HG03025 (cell line): ENCODE measurements at regions not wholly inside any gene's neighbourhood (a gene's known extent, or its start where the extent isn't known, plus 50 kb on each side); places are given as distances from the start of the nearest gene placed in this dataset.

Source experiments
- ATAC-seq: cut with Tn5 transposase; IDR thresholded peaks from one replicate; pipeline ENCODE4 v1.9.1; 2021; ENCODE audit warnings: mild to moderate bottlenecking, moderate library complexity; ENCODE audit not compliant: unreplicated experiment, low FRiP score

DNA sequence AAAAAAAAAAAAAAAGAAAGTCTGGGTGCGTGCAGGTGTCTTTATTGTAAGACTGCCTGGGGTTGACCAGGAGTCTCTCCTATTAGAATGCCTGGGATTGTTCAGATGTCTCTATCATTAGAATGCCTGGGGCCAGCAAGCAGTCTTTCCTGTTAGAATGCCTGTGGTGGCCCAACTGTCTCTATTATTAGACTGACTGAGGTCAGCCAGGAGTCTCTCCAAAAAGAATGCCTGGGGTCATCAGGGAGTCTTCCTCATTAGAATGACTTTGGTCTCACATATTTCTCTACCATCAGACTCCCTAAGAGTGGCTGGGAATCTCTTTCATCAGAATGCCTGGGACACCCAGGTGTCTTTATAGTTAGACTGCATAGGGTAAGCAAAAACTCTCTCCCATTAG is 1577.5 kb downstream of the UQCRFS1 start:
- ATAC-seq = no peak

GRCh38 chr19:27618006-27618405 is 1594.9 kb downstream of the UQCRFS1 start:
- no peak for ATAC-seq

- ATAC-seq = no peak
These were observed 1632.0 kb downstream of the UQCRFS1 start for GRCh38 chr19:27580906-27581305.
